Endodermal cell (in vitro differentiated cells): ENCODE measurements at regions not wholly inside any gene's neighbourhood (a gene's known extent, or its start where the extent isn't known, plus 50 kb on each side); places are given as distances from the start of the nearest gene placed in this dataset.

Source experiments
- DNase-seq: peaks from one replicate; pipeline ENCODE4 v3.0.0-alpha.2; 2017
- H3K27ac ChIP-seq: 2 replicates; pipeline ENCODE4 v1.5.1; 2013; ENCODE audit warnings: mild to moderate bottlenecking, low read depth, low read length, moderate library complexity
- H3K27me3 ChIP-seq: 2 replicates; pipeline ENCODE4 v1.6.1; 2013; ENCODE audit warnings: mild to moderate bottlenecking, low read length, moderate library complexity; ENCODE audit not compliant: insufficient read depth, control insufficient read depth, poor library complexity, severe bottlenecking
- H3K36me3 ChIP-seq: 2 replicates; pipeline ENCODE4 v1.7.0; 2013; ENCODE audit warnings: mild to moderate bottlenecking, low read length, moderate library complexity; ENCODE audit not compliant: control insufficient read depth, insufficient read depth
- H3K4me1 ChIP-seq: one replicate; pipeline ENCODE4 v1.7.0; 2013; ENCODE audit warnings: low read length; ENCODE audit not compliant: control insufficient read depth, insufficient read depth
- H3K4me3 ChIP-seq: 2 replicates; pipeline ENCODE4 v1.5.1; 2013; ENCODE audit warnings: mild to moderate bottlenecking, low read length, moderate library complexity
- H3K9ac ChIP-seq: 2 replicates; pipeline ENCODE4 v1.6.1; 2013; ENCODE audit warnings: mild to moderate bottlenecking, low read length, moderate library complexity; ENCODE audit not compliant: poor library complexity, severe bottlenecking; ENCODE audit errors: extremely low read depth
- H3K9me3 ChIP-seq: 2 replicates; pipeline ENCODE4 v1.6.1; 2013; ENCODE audit warnings: mild to moderate bottlenecking, low read length, moderate library complexity; ENCODE audit not compliant: control insufficient read depth
- H3K27ac Mint-ChIP-seq: 2 replicates; pipeline ENCODE4 v1.8.0; 2020; ENCODE audit warnings: mixed read lengths
- H3K27me3 Mint-ChIP-seq: 2 replicates; pipeline ENCODE4 v1.8.0; 2021; ENCODE audit warnings: mild to moderate bottlenecking, mixed read lengths; ENCODE audit not compliant: insufficient read depth
- H3K36me3 Mint-ChIP-seq: 2 replicates; pipeline ENCODE4 v1.8.0; 2020; ENCODE audit warnings: low read depth, mixed read lengths
- H3K4me1 Mint-ChIP-seq: 2 replicates; pipeline ENCODE4 v1.8.0; 2020; ENCODE audit warnings: mixed read lengths
- H3K4me3 Mint-ChIP-seq: 2 replicates; pipeline ENCODE4 v1.8.0; 2020; ENCODE audit warnings: mild to moderate bottlenecking, moderate library complexity, mixed read lengths
- H3K9me3 Mint-ChIP-seq: 2 replicates; pipeline ENCODE4 v1.8.0; 2020; ENCODE audit warnings: mild to moderate bottlenecking, mixed read lengths
- WGBS, 2 experiments: methylation state at CpG; one replicate each; pipeline versions ENCODE4 v1.1.5 to v1.1.7; 2013; ENCODE audit warnings: missing lambda C conversion rate in 2 of 2, mixed read lengths in 1 of 2; ENCODE audit not compliant: insufficient coverage in 1 of 2, insufficient read length in 1 of 2; 5-methylcytosine and 5-hydroxymethylcytosine counted together
- TF ChIP-seq, protein P1 (sequence below): fragments of 200-600 bp; sonication (generic); conservative IDR thresholded peaks from 2 replicates; pipeline ENCODE4 v1.5.0; 2021; ENCODE audit warnings: antibody characterized with exemption, mild to moderate bottlenecking

GRCh38 chr1:187300081-187300480, 471.3 kb downstream of the PLA2G4A start:
- no peaks in the 10 kb centered on the region for H3K9me3 ChIP-seq
- 71 to 90% methylated on average over 2 of the region's 2 CpGs for WGBS, 2 experiments
- DNase-seq: no peak
- peaks cover 20% of the 10 kb centered on the region for H3K4me1 Mint-ChIP-seq
- H3K9ac ChIP-seq: no peak overlapping the region
- no peak overlapping the region for H3K27ac ChIP-seq
- no peaks in the 10 kb centered on the region for H3K36me3 ChIP-seq
- H3K27me3 ChIP-seq: no peaks in the 10 kb centered on the region
- no peak overlapping the region for H3K27ac Mint-ChIP-seq
- TF ChIP-seq, protein P1, sequence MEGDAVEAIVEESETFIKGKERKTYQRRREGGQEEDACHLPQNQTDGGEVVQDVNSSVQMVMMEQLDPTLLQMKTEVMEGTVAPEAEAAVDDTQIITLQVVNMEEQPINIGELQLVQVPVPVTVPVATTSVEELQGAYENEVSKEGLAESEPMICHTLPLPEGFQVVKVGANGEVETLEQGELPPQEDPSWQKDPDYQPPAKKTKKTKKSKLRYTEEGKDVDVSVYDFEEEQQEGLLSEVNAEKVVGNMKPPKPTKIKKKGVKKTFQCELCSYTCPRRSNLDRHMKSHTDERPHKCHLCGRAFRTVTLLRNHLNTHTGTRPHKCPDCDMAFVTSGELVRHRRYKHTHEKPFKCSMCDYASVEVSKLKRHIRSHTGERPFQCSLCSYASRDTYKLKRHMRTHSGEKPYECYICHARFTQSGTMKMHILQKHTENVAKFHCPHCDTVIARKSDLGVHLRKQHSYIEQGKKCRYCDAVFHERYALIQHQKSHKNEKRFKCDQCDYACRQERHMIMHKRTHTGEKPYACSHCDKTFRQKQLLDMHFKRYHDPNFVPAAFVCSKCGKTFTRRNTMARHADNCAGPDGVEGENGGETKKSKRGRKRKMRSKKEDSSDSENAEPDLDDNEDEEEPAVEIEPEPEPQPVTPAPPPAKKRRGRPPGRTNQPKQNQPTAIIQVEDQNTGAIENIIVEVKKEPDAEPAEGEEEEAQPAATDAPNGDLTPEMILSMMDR: no peak
- no peaks in the 10 kb centered on the region for H3K9me3 Mint-ChIP-seq
- H3K27me3 Mint-ChIP-seq: no peaks in the 10 kb centered on the region
- H3K4me3 ChIP-seq: no peak overlapping the region
- H3K4me1 ChIP-seq: no peaks in the 10 kb centered on the region
- H3K36me3 Mint-ChIP-seq: no peaks in the 10 kb centered on the region
- no peak overlapping the region for H3K4me3 Mint-ChIP-seq

DNA sequence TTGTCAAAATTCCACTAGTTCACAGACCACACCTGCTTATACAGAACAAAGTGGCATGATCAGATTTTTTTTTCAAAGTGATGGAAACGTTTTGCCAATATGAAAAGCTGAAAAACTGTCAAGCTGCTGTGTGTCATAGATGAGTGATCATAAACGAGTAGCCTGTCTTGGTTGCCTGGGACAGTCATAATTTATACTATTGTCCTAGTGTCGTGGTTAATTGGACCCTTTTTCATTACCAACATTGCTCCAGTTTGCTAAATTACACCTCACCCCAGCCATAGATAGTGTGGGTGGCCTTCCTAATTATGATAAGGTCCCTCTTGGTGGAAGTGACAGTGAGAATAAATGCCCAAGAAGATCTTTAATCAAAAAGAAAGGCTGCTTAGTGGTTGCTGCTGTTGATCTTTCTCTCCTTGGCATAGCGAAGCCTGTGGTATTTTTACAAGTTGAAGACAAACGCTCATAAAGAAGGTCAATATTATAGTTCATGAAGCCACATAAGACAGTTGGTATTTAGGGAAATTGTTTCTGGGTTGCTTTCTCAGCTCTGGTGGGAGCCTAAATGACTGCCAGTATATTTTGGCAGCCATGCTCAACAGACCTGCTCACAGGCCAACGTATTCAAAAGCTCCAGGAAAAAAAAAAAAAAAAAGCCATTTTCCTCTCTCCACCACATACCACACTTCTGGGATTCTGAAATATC, 478.1 kb downstream of the PLA2G4A start:
- no peak overlapping the region for H3K4me3 Mint-ChIP-seq
- H3K4me1 ChIP-seq: no peaks in the 10 kb centered on the region
- no peak overlapping the region for H3K9ac ChIP-seq
- H3K36me3 Mint-ChIP-seq: no peaks in the 10 kb centered on the region
- H3K9me3 ChIP-seq: no peaks in the 10 kb centered on the region
- no peaks in the 10 kb centered on the region for H3K9me3 Mint-ChIP-seq
- TF ChIP-seq, protein P1: no peak
- no peak overlapping the region for H3K27ac Mint-ChIP-seq
- H3K4me3 ChIP-seq: no peak overlapping the region
- no peak overlapping the region for H3K27ac ChIP-seq
- no peaks in the 10 kb centered on the region for H3K4me1 Mint-ChIP-seq
- DNase-seq: no peak
- H3K27me3 Mint-ChIP-seq: no peaks in the 10 kb centered on the region
- WGBS, 2 experiments: 89 to 92% methylated on average over 4 to 6 of the region's 6 CpGs
- H3K27me3 ChIP-seq: no peaks in the 10 kb centered on the region
- H3K36me3 ChIP-seq: no peaks in the 10 kb centered on the region

GRCh38 chr1:187310038-187310631, 481.4 kb downstream of the PLA2G4A start:
- peak overlapping the region; percentile 11 for H3K27ac Mint-ChIP-seq
- no peaks in the 10 kb centered on the region for H3K27me3 Mint-ChIP-seq
- no peaks in the 10 kb centered on the region for H3K9me3 Mint-ChIP-seq
- no peak overlapping the region for H3K4me3 Mint-ChIP-seq
- Histone ChIP-seq H3K4me1 (no peaks in the 10 kb centered on the region), H3K4me3 (no peak overlapping the region), H3K27ac (no peak overlapping the region), H3K36me3 (no peaks in the 10 kb centered on the region), H3K27me3 (no peaks in the 10 kb centered on the region), H3K9ac (no peak overlapping the region), H3K9me3 (no peaks in the 10 kb centered on the region)
- peaks cover 4% of the 10 kb centered on the region for H3K4me1 Mint-ChIP-seq
- 64 to 96% methylated on average over 2 to 3 of the region's 3 CpGs for whole genome bisulfite sequencing, 2 experiments
- TF ChIP-seq, protein P1: no peak
- no peaks in the 10 kb centered on the region for H3K36me3 Mint-ChIP-seq
- DNase-seq: no peak
